HG02943 (cell line): ENCODE measurements at regions not wholly inside any gene's neighbourhood (a gene's known extent, or its start where the extent isn't known, plus 50 kb on each side); places are given as distances from the start of the nearest gene placed in this dataset.
"Not testable (repeated sequence)": the region's sequence is repeated elsewhere in the genome, so short reads cannot be mapped to it uniquely, and the experiment has no call there.

Experiments
- ATAC-seq: cut with Tn5 transposase; IDR thresholded peaks from one replicate; pipeline ENCODE4 v1.9.1; 2021; ENCODE audit warnings: mild to moderate bottlenecking, low read depth, moderate library complexity; ENCODE audit not compliant: unreplicated experiment

- no peak for ATAC-seq
Measured at GRCh38 chr4:10866666-10867065, 182.1 kb upstream of the CLNK start.

DNA sequence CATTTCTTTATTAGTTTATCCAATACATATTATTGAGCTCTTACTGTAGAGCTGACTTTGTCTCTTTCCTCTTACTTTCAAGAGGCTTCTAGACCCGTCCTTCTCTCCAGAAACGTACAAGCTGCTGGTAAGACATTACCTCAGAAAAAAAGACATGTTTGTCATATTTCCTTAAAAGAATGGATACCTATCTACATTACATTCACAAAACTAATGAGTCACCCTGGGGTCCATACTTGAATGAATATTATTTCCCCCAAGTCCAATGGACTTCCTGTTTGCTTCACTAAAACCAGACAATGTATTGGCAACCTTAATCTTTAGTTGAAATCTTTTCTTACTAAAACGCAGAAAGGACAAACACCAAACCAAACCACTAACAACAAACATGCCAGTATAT lies 176.5 kb upstream of the CLNK start:
- no peak for ATAC-seq

DNA sequence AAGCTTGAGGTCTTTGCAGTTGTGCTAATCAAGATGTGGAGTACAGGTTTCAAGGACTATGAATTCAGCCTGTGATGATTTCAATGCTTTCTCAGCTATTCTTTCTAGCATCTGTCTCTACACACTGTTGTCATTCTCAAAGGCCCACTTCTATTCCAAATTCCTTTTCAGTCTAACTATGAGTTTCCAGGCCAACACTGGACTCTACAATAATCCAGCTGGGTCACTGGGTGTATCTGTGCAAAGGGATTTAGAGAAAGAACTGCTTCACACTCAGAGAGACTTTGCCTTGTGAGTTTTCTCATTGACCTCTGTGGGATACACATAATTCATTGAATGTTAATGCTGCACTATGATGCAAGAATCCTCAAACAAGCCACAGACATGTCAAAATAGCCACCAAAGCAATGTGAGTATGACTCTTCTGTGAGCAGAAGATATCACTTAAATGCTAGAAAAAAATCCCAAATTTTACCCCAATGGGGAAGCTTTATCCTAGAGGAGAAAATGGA lies 171.8 kb upstream of the CLNK start:
- no peak for ATAC-seq

DNA sequence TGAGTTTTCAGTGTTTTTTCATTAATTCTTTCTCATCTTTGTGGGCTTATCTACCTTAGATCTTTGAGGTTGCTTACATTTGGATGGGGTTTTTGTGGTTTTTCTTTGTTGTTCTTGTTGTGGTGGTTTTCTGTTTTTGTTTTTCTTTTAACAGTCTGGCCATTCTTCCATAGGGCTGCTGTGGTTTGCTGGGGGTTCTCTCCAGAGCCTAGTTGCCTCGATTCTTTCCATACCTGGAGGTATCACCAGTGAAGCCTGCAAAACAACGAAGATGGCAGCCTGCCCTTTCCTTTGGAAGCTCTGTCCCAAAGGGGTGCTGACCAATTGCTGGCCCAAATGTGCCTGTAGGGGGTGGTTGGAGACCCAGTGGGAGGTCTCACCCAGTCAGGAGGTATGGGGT lies 168.6 kb upstream of the CLNK start:
- ATAC-seq, result no peak

DNA sequence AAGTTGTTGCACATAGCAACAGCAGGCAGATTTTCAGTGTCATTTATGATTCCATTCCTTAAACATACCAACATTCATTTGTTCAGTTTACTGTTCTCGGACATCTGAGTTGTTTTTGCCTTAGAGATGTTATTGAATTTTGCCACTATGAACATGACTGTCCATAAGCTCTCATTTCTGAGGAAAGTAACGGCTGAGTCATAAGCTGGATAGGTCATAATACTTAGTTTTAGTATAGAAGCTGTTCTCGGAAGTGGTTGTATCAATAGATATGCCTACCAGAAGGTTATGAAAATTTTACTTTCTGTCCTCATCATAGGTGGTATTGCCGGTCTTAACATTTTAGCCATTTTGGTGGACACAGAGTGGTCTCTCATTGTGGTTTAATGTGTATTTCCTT lies 157.1 kb upstream of the CLNK start:
- no peak for ATAC-seq

DNA sequence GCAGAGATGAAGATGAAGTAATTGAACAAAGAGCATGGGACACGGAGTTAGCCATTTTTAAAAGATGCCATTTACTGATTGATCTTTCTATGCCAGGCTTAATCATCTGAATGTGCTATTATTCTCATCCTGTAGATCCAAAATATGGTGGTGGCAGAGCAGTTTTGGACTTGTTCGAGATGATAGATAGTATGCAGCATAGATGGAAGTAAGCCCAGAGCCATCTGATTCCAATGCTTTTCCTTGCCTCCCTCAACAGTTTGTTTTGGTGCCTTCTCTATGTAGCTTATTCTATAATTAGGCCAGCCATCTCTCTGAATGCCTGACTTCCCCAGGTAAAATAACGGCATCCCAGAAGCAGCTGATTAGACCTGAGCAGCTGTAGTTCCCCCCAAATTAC lies 152.6 kb upstream of the CLNK start:
- no peak for ATAC-seq

- no peak for ATAC-seq
Measured at GRCh38 chr4:10832806-10833628, 148.4 kb upstream of the CLNK start.

DNA sequence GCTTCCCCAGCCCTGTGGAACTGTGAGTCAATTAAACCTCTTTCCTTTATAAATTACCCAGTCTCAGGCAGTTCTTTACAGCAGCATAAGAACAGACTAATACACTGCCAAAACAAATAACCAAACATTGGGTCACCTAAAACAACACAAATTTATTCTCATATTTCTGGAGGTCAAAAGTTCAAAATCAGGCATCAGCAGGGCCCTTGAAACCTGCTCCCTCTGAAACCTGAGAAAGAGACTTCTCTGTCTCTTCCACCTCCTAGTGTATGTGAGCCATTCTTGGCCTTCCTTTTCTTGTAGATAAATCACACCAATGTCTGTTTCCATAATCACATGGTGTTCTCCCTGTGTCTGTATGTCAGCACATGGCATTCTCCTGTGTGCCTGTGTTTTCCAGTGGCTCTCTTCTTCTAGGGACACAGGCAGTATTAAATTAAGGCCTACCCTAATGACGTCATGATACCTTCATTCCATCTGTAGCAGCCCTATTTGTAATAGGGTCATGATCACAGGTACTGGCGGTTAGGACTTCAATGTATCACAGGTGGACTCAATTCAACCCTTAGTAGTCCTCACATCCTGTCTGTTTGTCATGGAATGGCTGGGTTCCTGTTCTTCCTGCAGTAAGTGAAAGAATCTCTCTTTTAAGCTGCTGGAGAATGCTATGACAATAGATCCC lies 147.3 kb upstream of the CLNK start:
- no peak for ATAC-seq

DNA sequence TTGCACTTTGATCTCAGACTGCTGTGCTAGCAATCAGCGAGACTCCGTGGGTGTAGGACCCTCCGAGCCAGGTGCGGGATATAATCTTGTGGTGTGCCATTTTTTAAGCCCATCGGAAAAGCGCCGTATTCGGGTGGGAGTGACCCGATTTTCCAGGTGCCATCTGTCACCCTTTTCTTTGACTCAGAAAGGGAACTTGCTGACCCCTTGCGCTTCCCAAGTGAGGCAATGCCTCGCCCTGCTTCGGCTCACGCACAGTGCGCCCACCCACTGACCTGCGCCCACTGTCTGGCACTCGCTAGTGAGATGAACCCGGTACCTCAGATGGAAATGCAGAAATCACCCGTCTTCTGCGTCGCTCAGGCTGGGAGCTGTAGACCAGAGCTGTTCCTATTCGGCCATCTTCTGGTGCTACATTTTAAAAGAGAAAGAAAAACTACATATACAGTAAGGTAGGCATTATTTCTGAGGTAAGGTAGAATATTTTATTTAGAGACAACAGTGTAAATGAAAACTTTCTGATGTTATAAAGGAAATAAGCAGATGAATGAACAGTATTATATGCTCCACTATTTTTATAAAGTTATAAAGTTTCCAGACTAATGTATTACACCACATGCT lies 144.5 kb upstream of the CLNK start:
- not testable (repeated sequence) for ATAC-seq

- no peak for ATAC-seq
Measured at GRCh38 chr4:10821826-10822225, 137.3 kb upstream of the CLNK start.

- no peak for ATAC-seq
Measured at GRCh38 chr4:10816571-10816970, 132.0 kb upstream of the CLNK start.

DNA sequence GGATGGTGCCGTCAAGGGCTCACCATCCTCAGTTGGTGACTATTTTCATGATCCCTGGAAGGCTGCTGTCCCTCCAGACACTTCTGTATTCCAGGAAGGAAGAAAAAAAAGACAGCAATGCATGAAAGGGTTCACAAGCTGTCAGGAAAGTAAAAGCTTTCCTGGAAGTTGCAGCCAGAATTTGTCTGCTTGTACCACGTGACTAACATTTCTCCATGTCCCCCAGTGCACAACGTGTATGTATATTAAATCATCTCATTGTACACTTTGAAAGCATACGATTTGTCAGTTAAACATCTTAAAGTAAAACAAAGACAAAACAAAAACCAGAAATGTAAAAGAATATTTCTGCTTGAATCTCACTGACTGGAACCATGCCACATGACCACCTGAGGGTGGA lies 127.4 kb upstream of the CLNK start:
- no peak for ATAC-seq

DNA sequence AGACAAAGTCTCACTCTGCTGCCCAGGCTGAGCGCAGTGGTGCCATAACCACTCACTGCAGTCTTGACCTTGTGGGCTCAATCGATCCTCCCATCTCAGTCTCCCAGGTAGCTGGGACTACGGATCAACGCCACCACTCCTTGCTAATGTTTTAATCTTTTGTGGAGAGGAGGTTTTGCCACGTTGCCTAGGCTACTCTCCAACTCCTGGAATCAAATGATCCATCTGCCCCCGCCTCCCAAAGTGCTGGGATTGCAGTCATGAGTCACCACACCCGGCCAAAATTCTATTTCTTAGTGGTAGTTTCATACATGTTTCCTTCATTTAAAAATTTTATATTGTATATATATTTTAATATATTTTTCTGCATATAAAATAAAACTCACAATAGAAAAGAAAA lies 125.8 kb upstream of the CLNK start:
- ATAC-seq, result no peak

- ATAC-seq, result no peak
Measured at GRCh38 chr4:10809905-10810304, 125.3 kb upstream of the CLNK start.

GRCh38 chr4:10808591-10808990 lies 124.0 kb upstream of the CLNK start:
- no peak for ATAC-seq

DNA sequence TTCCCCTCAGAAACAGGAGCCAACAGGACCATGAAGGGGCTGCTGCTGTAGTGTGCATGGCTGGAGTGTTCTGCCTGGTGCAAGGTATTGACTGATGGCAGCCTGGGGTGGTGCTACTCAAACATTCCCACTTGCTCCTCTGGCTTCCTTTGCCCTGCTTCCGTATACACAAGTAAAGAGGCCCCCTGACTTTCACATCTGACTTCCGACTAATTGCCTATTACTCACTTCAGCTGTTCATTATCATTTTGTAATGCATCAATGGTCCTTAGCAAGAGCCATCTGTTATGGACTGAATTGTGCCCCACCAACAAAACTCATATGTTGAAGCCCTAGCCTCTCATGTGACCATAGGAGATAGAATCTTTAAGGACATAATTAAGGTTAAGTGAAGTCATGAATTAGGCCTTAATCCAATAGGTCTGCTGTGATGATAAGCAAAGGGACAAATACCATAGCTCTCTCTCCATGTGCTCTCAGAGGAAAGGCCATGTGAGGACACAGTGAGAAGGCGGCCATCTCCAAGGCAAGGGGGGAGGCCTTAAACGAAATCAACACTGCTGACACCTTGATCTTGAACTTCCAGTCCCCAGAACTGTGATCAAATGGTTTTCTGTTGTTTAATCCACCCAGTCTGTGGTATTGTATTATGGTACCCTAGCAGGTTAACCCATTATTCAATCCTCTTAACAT lies 122.5 kb upstream of the CLNK start:
- ATAC-seq, result no peak

- no peak for ATAC-seq
Measured at GRCh38 chr4:10803713-10804343, 119.3 kb upstream of the CLNK start.

GRCh38 chr4:10787365-10787764 lies 102.8 kb upstream of the CLNK start:
- ATAC-seq, result no peak

DNA sequence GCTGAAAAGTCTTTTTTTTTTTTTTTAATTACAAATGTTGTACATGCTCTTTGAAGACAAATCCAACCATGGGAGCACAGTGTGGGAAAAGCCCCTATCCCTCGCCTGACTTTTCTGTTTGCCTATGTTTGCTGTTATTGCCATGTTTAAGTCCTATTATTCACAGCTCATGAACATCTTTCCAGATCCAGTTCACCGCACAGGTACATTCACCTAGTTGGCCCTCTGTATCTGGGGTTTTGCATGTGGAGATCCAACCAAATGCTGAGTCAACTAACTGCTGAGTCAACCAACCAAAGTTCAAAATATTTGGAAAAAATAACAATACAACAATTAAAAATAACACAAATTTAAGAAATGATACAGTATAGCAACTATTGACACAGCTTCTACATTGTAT lies 100.1 kb upstream of the CLNK start:
- ATAC-seq, result no peak

DNA sequence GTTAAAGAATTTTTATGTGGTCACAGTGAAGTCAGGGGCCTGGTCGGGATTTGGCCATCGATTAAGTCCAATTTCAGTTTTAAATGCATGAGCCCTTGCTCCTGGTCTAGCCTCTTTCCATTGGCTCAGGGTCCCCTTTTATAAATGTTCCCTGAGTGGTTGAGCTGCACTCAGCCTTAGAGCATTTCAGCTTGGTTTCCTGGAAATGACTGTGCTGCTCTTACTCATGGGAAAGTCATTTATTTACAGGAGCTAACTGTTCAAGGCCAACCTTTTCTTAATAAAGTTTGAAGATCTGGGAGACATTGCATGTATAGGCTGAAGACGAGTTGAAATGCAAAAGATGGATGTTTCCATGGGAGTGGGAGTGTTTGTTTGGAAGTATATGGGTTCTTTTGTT lies 98.8 kb upstream of the CLNK start:
- no peak for ATAC-seq
